ENCODE measurements at regions not wholly inside any gene's neighbourhood (a gene's known extent, or its start where the extent isn't known, plus 50 kb on each side); places are given as distances from the start of the nearest gene placed in this dataset.

GRCh38 chr3:87837076-87837475, 221.7 kb downstream of the CGGBP1 start:
- TF ChIP-seq ZNF174 (tag by site-specific recombination; IDR thresholded peaks at IDR 0.05): no peak
- no peak for TF ChIP-seq CTCF (tag by site-specific recombination; IDR thresholded peaks at IDR 0.05)
- TF ChIP-seq TSHZ1 (tag by site-specific recombination; IDR thresholded peaks at IDR 0.05; ENCODE audit: borderline replicate concordance): no peak
- TF ChIP-seq ZNF76 (tag by site-specific recombination; IDR thresholded peaks at IDR 0.05; ENCODE audit: borderline replicate concordance, low read depth): no peak
- TF ChIP-seq ZBTB1 (tag by site-specific recombination; IDR thresholded peaks at IDR 0.05): no peak
- no peak for TF ChIP-seq PBX3 (CRISPR knock-in tag; IDR thresholded peaks at IDR 0.05)
- no peak for TF ChIP-seq ZNF580 (tag by site-specific recombination; IDR thresholded peaks at IDR 0.05)
- no peak for TF ChIP-seq ZNF121 (tag by site-specific recombination; IDR thresholded peaks at IDR 0.05)
- TF ChIP-seq ZNF777 (tag by site-specific recombination; IDR thresholded peaks at IDR 0.05; ENCODE audit: borderline replicate concordance): no peak
- TF ChIP-seq ZNF561 (tag by site-specific recombination; IDR thresholded peaks at IDR 0.05; ENCODE audit: borderline replicate concordance): no peak
- TF ChIP-seq YY1 (tag by site-specific recombination; IDR thresholded peaks at IDR 0.05): no peak
- TF ChIP-seq ZNF626 (tag by site-specific recombination; IDR thresholded peaks at IDR 0.05): no peak

Measured in HEK293 (cell line).